KBM-7 (cell line): ENCODE measurements at regions not wholly inside any gene's neighbourhood (a gene's known extent, or its start where the extent isn't known, plus 50 kb on each side); places are given as distances from the start of the nearest gene placed in this dataset.
"Not testable (repeated sequence)": the region's sequence is repeated elsewhere in the genome, so short reads cannot be mapped to it uniquely, and the experiment has no call there.

Experiments used
- DNase-seq: peaks from one replicate; pipeline ENCODE4 v3.0.0-alpha.2; 2015
- in situ Hi-C: fragments of 300-500 bp; cut with MboI; formaldehyde crosslinking; loops from 2 replicates; pipeline ENCODE4 v1.14.3; 2020; ENCODE audit warnings: low sequenced_read_pairs, low pct_unique_long_range_greater_than_20kb, mixed read lengths

GRCh38 chr5:72656756-72657513, 149.7 kb upstream of the ZNF366 start:
- no peak for DNase-seq
- in situ Hi-C loops = no loop called here

- in situ Hi-C loops = no loop called here
Observed at GRCh38 chr5:72656331-72656730, 149.1 kb upstream of the ZNF366 start.

GRCh38 chr5:72654231-72654630, 147.0 kb upstream of the ZNF366 start:
- in situ Hi-C loops = no loop called here
- DNase-seq = no peak

More at GRCh38 chr5:72656331-72656730, 149.1 kb upstream of the ZNF366 start:
- DNase-seq = no peak

GRCh38 chr5:72653586-72653985, 146.4 kb upstream of the ZNF366 start:
- in situ Hi-C loops = no loop called here
- DNase-seq = no peak

- DNase-seq = no peak
- in situ Hi-C loops = no loop called here
Observed at GRCh38 chr5:72651779-72652178, 144.6 kb upstream of the ZNF366 start.

- no peak for DNase-seq
- in situ Hi-C loops = no loop called here
Observed at GRCh38 chr5:72651109-72651508, 143.9 kb upstream of the ZNF366 start.

- no peak for DNase-seq
- in situ Hi-C loops = no loop called here
Observed at GRCh38 chr5:72649449-72649848, 142.2 kb upstream of the ZNF366 start.

- DNase-seq = no peak
- in situ Hi-C loops = no loop called here
Observed at GRCh38 chr5:72648480-72648879, 141.3 kb upstream of the ZNF366 start.

GRCh38 chr5:72647806-72648205, 140.6 kb upstream of the ZNF366 start:
- in situ Hi-C loops = no loop called here
- no peak for DNase-seq

- no peak for DNase-seq
- in situ Hi-C loops = no loop called here
Observed at GRCh38 chr5:72646246-72646866, 139.1 kb upstream of the ZNF366 start.

GRCh38 chr5:72645064-72645846, 138.0 kb upstream of the ZNF366 start:
- in situ Hi-C loops = no loop called here

GRCh38 chr5:72644296-72644695, 137.1 kb upstream of the ZNF366 start:
- no peak for DNase-seq
- in situ Hi-C loops = no loop called here

More at GRCh38 chr5:72645064-72645846, 138.0 kb upstream of the ZNF366 start:
- no peak for DNase-seq

- no peak for DNase-seq
- in situ Hi-C loops = no loop called here
Observed at GRCh38 chr5:72641164-72641563, 134.0 kb upstream of the ZNF366 start.

GRCh38 chr5:72637058-72637457, 129.8 kb upstream of the ZNF366 start:
- in situ Hi-C loops = no loop called here
- no peak for DNase-seq

- in situ Hi-C loops, DNase-seq: not testable (repeated sequence)
Observed at GRCh38 chr5:72636565-72636964, 129.4 kb upstream of the ZNF366 start.

- DNase-seq = no peak
- in situ Hi-C loops = no loop called here
Observed at GRCh38 chr5:72634444-72634843, 127.2 kb upstream of the ZNF366 start.

GRCh38 chr5:72633649-72634048, 126.4 kb upstream of the ZNF366 start:
- in situ Hi-C loops = no loop called here
- no peak for DNase-seq

GRCh38 chr5:72633041-72633445, 125.8 kb upstream of the ZNF366 start:
- no peak for DNase-seq
- in situ Hi-C loops = no loop called here

- DNase-seq = no peak
- in situ Hi-C loops = no loop called here
Observed at GRCh38 chr5:72630721-72631120, 123.5 kb upstream of the ZNF366 start.

GRCh38 chr5:72630081-72630480, 122.9 kb upstream of the ZNF366 start:
- in situ Hi-C loops = no loop called here
- no peak for DNase-seq
